T-helper 2 cell treated with Interferon-gamma antibody and Interleukin-4, amounts not matched to agents 100 ng/mL and 5 ng/mL, for 36 hours (primary cell): ENCODE measurements at regions not wholly inside any gene's neighbourhood (a gene's known extent, or its start where the extent isn't known, plus 50 kb on each side); places are given as distances from the start of the nearest gene placed in this dataset.

Source experiments
- intact Hi-C: fragments of 100-400 bp; cut with micrococcal nuclease; formaldehyde crosslinking; loops from one replicate; pipeline ENCODE4 v1.15.1; 2023

GRCh38 chr6:41404182-41404845 is 68.9 kb downstream of the NCR2 start:
- intact Hi-C loops: no loop called here

- intact Hi-C loops: no loop called here
These were observed 70.7 kb downstream of the NCR2 start for GRCh38 chr6:41405941-41406727.

- intact Hi-C loops: no loop called here
These were observed 71.5 kb downstream of the NCR2 start for GRCh38 chr6:41406728-41407489.

GRCh38 chr6:41408576-41408975 is 73.2 kb downstream of the NCR2 start:
- intact Hi-C loops: no loop called here

- intact Hi-C loops: no loop called here
These were observed 73.6 kb downstream of the NCR2 start for GRCh38 chr6:41408982-41409381.

- intact Hi-C loops: no loop called here
These were observed 74.1 kb downstream of the NCR2 start for GRCh38 chr6:41409489-41409888.

- intact Hi-C loops: no loop called here
These were observed 76.6 kb downstream of the NCR2 start for GRCh38 chr6:41411961-41412360.

GRCh38 chr6:41413250-41413649 is 77.8 kb downstream of the NCR2 start:
- intact Hi-C loops: no loop called here

GRCh38 chr6:41416501-41416837 is 81.1 kb downstream of the NCR2 start:
- intact Hi-C loops: no loop called here

- intact Hi-C loops: no loop called here
These were observed 83.3 kb downstream of the NCR2 start for GRCh38 chr6:41418741-41419140.

GRCh38 chr6:41419385-41419784 is 84.0 kb downstream of the NCR2 start:
- intact Hi-C loops: no loop called here

- intact Hi-C loops: no loop called here
These were observed 84.8 kb downstream of the NCR2 start for GRCh38 chr6:41420186-41420585.

- intact Hi-C loops: no loop called here
These were observed 86.8 kb downstream of the NCR2 start for GRCh38 chr6:41422161-41422560.

GRCh38 chr6:41423002-41423401 is 87.6 kb downstream of the NCR2 start:
- intact Hi-C loops: no loop called here

- intact Hi-C loops: loop anchor here (1.0 to 2.0 kb wide), 3 partner anchors 56 to 258 kb away; no protein-coding TSS in a partner anchor
These were observed 89.1 kb downstream of the NCR2 start for GRCh38 chr6:41424370-41425058.

GRCh38 chr6:41425511-41425910 is 90.1 kb downstream of the NCR2 start:
- intact Hi-C loops: loop anchor here (2.0 kb wide), 2 partner anchors 57 to 257 kb away; no protein-coding TSS in a partner anchor

- intact Hi-C loops: loop anchor here (1.0 kb wide), 1 partner anchor 120 kb away; the partner anchor contains the start of gene FOXP4
These were observed 91.0 kb downstream of the NCR2 start for GRCh38 chr6:41426438-41426851.

- intact Hi-C loops: loop anchor here (1.0 kb wide), 1 partner anchor 119 kb away; the partner anchor contains the start of gene FOXP4
These were observed 91.7 kb downstream of the NCR2 start for GRCh38 chr6:41426888-41427641.

GRCh38 chr6:41427642-41428335 is 92.4 kb downstream of the NCR2 start:
- intact Hi-C loops: no loop called here
